ENCODE measurements at regions not wholly inside any gene's neighbourhood (a gene's known extent, or its start where the extent isn't known, plus 50 kb on each side); places are given as distances from the start of the nearest gene placed in this dataset.
"Not testable (repeated sequence)": the region's sequence is repeated elsewhere in the genome, so short reads cannot be mapped to it uniquely, and the experiment has no call there.

- no peak for DNase-seq
Measured at GRCh38 chr2:199556527-199557285, 99.0 kb upstream of the SATB2 start.

- DNase-seq, result no peak
Measured at GRCh38 chr2:199554026-199554425, 96.3 kb upstream of the SATB2 start.

GRCh38 chr2:199552141-199552540, 94.4 kb upstream of the SATB2 start:
- DNase-seq, result no peak

GRCh38 chr2:199543606-199544172, 86.0 kb upstream of the SATB2 start:
- DNase-seq, result no peak

GRCh38 chr2:199535445-199536177, 77.9 kb upstream of the SATB2 start:
- no peak for DNase-seq

GRCh38 chr2:199533873-199534272, 76.1 kb upstream of the SATB2 start:
- DNase-seq, result not testable (repeated sequence)

- no peak for DNase-seq
Measured at GRCh38 chr2:199527071-199527470, 69.3 kb upstream of the SATB2 start.

GRCh38 chr2:199524689-199525574, 67.2 kb upstream of the SATB2 start:
- no peak for DNase-seq

GRCh38 chr2:199509403-199509802, 51.7 kb upstream of the SATB2 start:
- no peak for DNase-seq
